ENCODE measurements at regions not wholly inside any gene's neighbourhood (a gene's known extent, or its start where the extent isn't known, plus 50 kb on each side); places are given as distances from the start of the nearest gene placed in this dataset.

GRCh38 chr3:59251869-59252268 lies 202.0 kb upstream of the CFAP20DC start:
- DNase-seq (ENCODE audit: low spot score), result no peak
- no peak overlapping the region for H3K4me3 ChIP-seq (ENCODE audit: low read depth in 1 of 3, low read length in 3 of 3)
- no peaks in the 10 kb centered on the region for H3K36me3 ChIP-seq (ENCODE audit: control insufficient read depth in 4 of 4, insufficient read depth in 3 of 4, low read depth in 1 of 4, low read length in 3 of 4)
- TF ChIP-seq FOXA1 (IDR thresholded peaks at IDR 0.05), result no peak
- no peaks in the 10 kb centered on the region for H3K9me3 ChIP-seq (ENCODE audit: control insufficient read depth in 4 of 4, low read length in 3 of 4)
- no peaks in the 10 kb centered on the region for H3K27me3 ChIP-seq (ENCODE audit: control insufficient read depth in 4 of 4, insufficient read depth in 4 of 4, low read length in 3 of 4)
- 91% methylated on average over 3 of the region's 3 CpGs for WGBS
- H3K4me1 ChIP-seq (ENCODE audit: control insufficient read depth in 4 of 4, insufficient read depth in 4 of 4, low read length in 3 of 4), result no peaks in the 10 kb centered on the region
- no peak overlapping the region for H3K27ac ChIP-seq (ENCODE audit: low read depth in 1 of 2, low read length in 2 of 2)
- no peak overlapping the region for H3K9ac ChIP-seq (ENCODE audit: low read depth in 1 of 2, low read length in 2 of 2)

GRCh38 chr3:59250600-59250999 lies 200.8 kb upstream of the CFAP20DC start:
- no peak for DNase-seq (ENCODE audit: low spot score)
- no peak overlapping the region for H3K4me3 ChIP-seq (ENCODE audit: low read depth in 1 of 3, low read length in 3 of 3)
- no peaks in the 10 kb centered on the region for H3K27me3 ChIP-seq (ENCODE audit: control insufficient read depth in 4 of 4, insufficient read depth in 4 of 4, low read length in 3 of 4)
- no peaks in the 10 kb centered on the region for H3K36me3 ChIP-seq (ENCODE audit: control insufficient read depth in 4 of 4, insufficient read depth in 3 of 4, low read depth in 1 of 4, low read length in 3 of 4)
- H3K4me1 ChIP-seq (ENCODE audit: control insufficient read depth in 4 of 4, insufficient read depth in 4 of 4, low read length in 3 of 4), result no peaks in the 10 kb centered on the region
- TF ChIP-seq MAX (IDR thresholded peaks at IDR 0.05), result no peak
- no peak for TF ChIP-seq GABPA (IDR thresholded peaks at IDR 0.05 in 1 of 2, conservative IDR thresholded peaks at IDR 0.05 in 1 of 2)
- H3K9ac ChIP-seq (ENCODE audit: low read depth in 1 of 2, low read length in 2 of 2), result no peak overlapping the region
- H3K9me3 ChIP-seq (ENCODE audit: control insufficient read depth in 4 of 4, low read length in 3 of 4), result no peaks in the 10 kb centered on the region
- no peak overlapping the region for H3K27ac ChIP-seq (ENCODE audit: low read depth in 1 of 2, low read length in 2 of 2)

- no peaks in the 10 kb centered on the region for H3K4me1 ChIP-seq (ENCODE audit: control insufficient read depth in 4 of 4, insufficient read depth in 4 of 4, low read length in 3 of 4)
- no peak for DNase-seq (ENCODE audit: low spot score)
- H3K9me3 ChIP-seq (ENCODE audit: control insufficient read depth in 4 of 4, low read length in 3 of 4), result no peaks in the 10 kb centered on the region
- 73% methylated on average over 6 of the region's 6 CpGs for WGBS
- no peak overlapping the region for H3K4me3 ChIP-seq (ENCODE audit: low read depth in 1 of 3, low read length in 3 of 3)
- H3K9ac ChIP-seq (ENCODE audit: low read depth in 1 of 2, low read length in 2 of 2), result no peak overlapping the region
- H3K27ac ChIP-seq (ENCODE audit: low read depth in 1 of 2, low read length in 2 of 2), result no peak overlapping the region
- no peaks in the 10 kb centered on the region for H3K36me3 ChIP-seq (ENCODE audit: control insufficient read depth in 4 of 4, insufficient read depth in 3 of 4, low read depth in 1 of 4, low read length in 3 of 4)
- TF ChIP-seq HNF4A (conservative IDR thresholded peaks at IDR 0.05), result no peak
- TF ChIP-seq ZBTB33 (IDR thresholded peaks at IDR 0.05), result no peak
- no peak for TF ChIP-seq NR2F2 (IDR thresholded peaks at IDR 0.05)
- TF ChIP-seq MAX (IDR thresholded peaks at IDR 0.05), result no peak
- TF ChIP-seq FOXA1 (IDR thresholded peaks at IDR 0.05), result no peak
- H3K27me3 ChIP-seq (ENCODE audit: control insufficient read depth in 4 of 4, insufficient read depth in 4 of 4, low read length in 3 of 4), result no peaks in the 10 kb centered on the region
These were observed 200.0 kb upstream of the CFAP20DC start for GRCh38 chr3:59249698-59250361.

GRCh38 chr3:59249004-59249403 lies 199.2 kb upstream of the CFAP20DC start:
- Histone ChIP-seq H3K4me1 (ENCODE audit: control insufficient read depth in 4 of 4, insufficient read depth in 4 of 4, low read length in 3 of 4) (no peaks in the 10 kb centered on the region), H3K27me3 (ENCODE audit: control insufficient read depth in 4 of 4, insufficient read depth in 4 of 4, low read length in 3 of 4) (no peaks in the 10 kb centered on the region), H3K9me3 (ENCODE audit: control insufficient read depth in 4 of 4, low read length in 3 of 4) (no peaks in the 10 kb centered on the region), H3K27ac (ENCODE audit: low read depth in 1 of 2, low read length in 2 of 2) (no peak overlapping the region), H3K9ac (ENCODE audit: low read depth in 1 of 2, low read length in 2 of 2) (no peak overlapping the region), H3K36me3 (ENCODE audit: control insufficient read depth in 4 of 4, insufficient read depth in 3 of 4, low read depth in 1 of 4, low read length in 3 of 4) (no peaks in the 10 kb centered on the region), H3K4me3 (ENCODE audit: low read depth in 1 of 3, low read length in 3 of 3) (no peak overlapping the region)
- DNase-seq (ENCODE audit: low spot score), result no peak
- no peak for TF ChIP-seq FOXA1 (IDR thresholded peaks at IDR 0.05)
- no peak for TF ChIP-seq ZBTB33 (IDR thresholded peaks at IDR 0.05)
- TF ChIP-seq REST (IDR thresholded peaks at IDR 0.05), result no peak
- no peak for TF ChIP-seq CTCF (IDR thresholded peaks at IDR 0.05; ENCODE audit: low read depth, low read length, missing input control)
- no peak for TF ChIP-seq GABPA (IDR thresholded peaks at IDR 0.05 in 1 of 2, conservative IDR thresholded peaks at IDR 0.05 in 1 of 2)
- TF ChIP-seq FOXA2 (IDR thresholded peaks at IDR 0.05), result no peak
- no peak for TF ChIP-seq YY1 (IDR thresholded peaks at IDR 0.05)
- no peak for TF ChIP-seq TAF1 (conservative IDR thresholded peaks at IDR 0.05)
